Neutrophil (primary cell): ENCODE measurements at regions not wholly inside any gene's neighbourhood (a gene's known extent, or its start where the extent isn't known, plus 50 kb on each side); places are given as distances from the start of the nearest gene placed in this dataset.

Experiments
- H3K27ac ChIP-seq: fragments of 200-600 bp; sonication (generic); 2 replicates; pipeline ENCODE4 v1.5.1; 2016; ENCODE audit warnings: mild to moderate bottlenecking, moderate library complexity
- H3K27me3 ChIP-seq: fragments of 200-600 bp; sonication (generic); 2 replicates; pipeline ENCODE4 v1.6.0; 2016; ENCODE audit warnings: mild to moderate bottlenecking
- H3K36me3 ChIP-seq: fragments of 200-600 bp; sonication (generic); 2 replicates; pipeline ENCODE4 v1.5.1; 2017
- H3K4me1 ChIP-seq, 2 experiments: fragments of 200-600 bp in 1 of 2; sonication (generic) in 1 of 2; 1 replicate in 1 of 2; 2 replicates in 1 of 2; pipeline versions ENCODE4 v1.5.1 to v1.6.1; 2013 to 2016; ENCODE audit warnings: low read depth in 1 of 2, low read length in 1 of 2, mild to moderate bottlenecking in 1 of 2, moderate library complexity in 1 of 2; ENCODE audit not compliant: control insufficient read depth in 1 of 2, insufficient read depth in 1 of 2
- H3K4me3 ChIP-seq, 2 experiments: fragments of 200-600 bp in 1 of 2; sonication (generic) in 1 of 2; 1 replicate in 1 of 2; 2 replicates in 1 of 2; pipeline ENCODE4 v1.5.1; 2013 to 2016; ENCODE audit warnings: low read depth in 1 of 2, low read length in 1 of 2, mild to moderate bottlenecking in 1 of 2, moderate library complexity in 1 of 2
- H3K9me3 ChIP-seq: fragments of 200-600 bp; sonication (generic); 2 replicates; pipeline ENCODE4 v1.5.1; 2016
- CTCF ChIP-seq: fragments of 200-600 bp; sonication (generic); IDR thresholded peaks from 2 replicates; pipeline ENCODE4 v1.5.1; 2016; ENCODE audit warnings: antibody characterized with exemption

- H3K27me3 ChIP-seq, result no peaks in the 10 kb centered on the region
- H3K4me3 ChIP-seq, result no peak overlapping the region
- TF ChIP-seq CTCF, result no peak
Observed at GRCh38 chr21:16377120-16377658, 647.4 kb downstream of the USP25 start.

GRCh38 chr21:16377857-16378256 lies 648.1 kb downstream of the USP25 start:
- Histone ChIP-seq H3K4me3 (no peak overlapping the region), H3K27ac (no peak overlapping the region), H3K4me1 (no peaks in the 10 kb centered on the region), H3K36me3 (no peaks in the 10 kb centered on the region), H3K27me3 (no peaks in the 10 kb centered on the region), H3K9me3 (no peaks in the 10 kb centered on the region)
- TF ChIP-seq CTCF, result no peak

More at GRCh38 chr21:16377120-16377658, 647.4 kb downstream of the USP25 start:
- H3K36me3 ChIP-seq, result no peaks in the 10 kb centered on the region
- no peak overlapping the region for H3K27ac ChIP-seq
- no peaks in the 10 kb centered on the region for H3K4me1 ChIP-seq
- H3K9me3 ChIP-seq, result no peaks in the 10 kb centered on the region

- H3K27me3 ChIP-seq, result no peaks in the 10 kb centered on the region
- no peaks in the 10 kb centered on the region for H3K9me3 ChIP-seq
- H3K36me3 ChIP-seq, result no peaks in the 10 kb centered on the region
- H3K4me1 ChIP-seq, result no peaks in the 10 kb centered on the region
- no peak for TF ChIP-seq CTCF
- H3K4me3 ChIP-seq, result no peak overlapping the region
- no peak overlapping the region for H3K27ac ChIP-seq
Observed at GRCh38 chr21:16378525-16378924, 648.7 kb downstream of the USP25 start.

- no peak for TF ChIP-seq CTCF
- Histone ChIP-seq H3K27ac (no peak overlapping the region), H3K4me1 (no peaks in the 10 kb centered on the region), H3K4me3 (no peak overlapping the region), H3K9me3 (no peaks in the 10 kb centered on the region), H3K27me3 (no peaks in the 10 kb centered on the region), H3K36me3 (no peaks in the 10 kb centered on the region)
Observed at GRCh38 chr21:16388291-16388690, 658.5 kb downstream of the USP25 start.

- H3K9me3 ChIP-seq, result no peaks in the 10 kb centered on the region
- no peak overlapping the region for H3K27ac ChIP-seq
- H3K27me3 ChIP-seq, result no peaks in the 10 kb centered on the region
- no peak for TF ChIP-seq CTCF
- no peaks in the 10 kb centered on the region for H3K4me1 ChIP-seq
- no peak overlapping the region for H3K4me3 ChIP-seq
- no peaks in the 10 kb centered on the region for H3K36me3 ChIP-seq
Observed at GRCh38 chr21:16388911-16389560, 659.3 kb downstream of the USP25 start.
